GM12873 (cell line): ENCODE measurements at regions not wholly inside any gene's neighbourhood (a gene's known extent, or its start where the extent isn't known, plus 50 kb on each side); places are given as distances from the start of the nearest gene placed in this dataset.

Source experiments
- CTCF ChIP-seq: IDR thresholded peaks from 2 replicates; pipeline ENCODE4 v1.5.1; 2012; ENCODE audit warnings: low read depth, mild to moderate bottlenecking, moderate library complexity, low read length, control low read depth; ENCODE audit not compliant: insufficient read depth; ENCODE audit errors: missing control alignments

DNA sequence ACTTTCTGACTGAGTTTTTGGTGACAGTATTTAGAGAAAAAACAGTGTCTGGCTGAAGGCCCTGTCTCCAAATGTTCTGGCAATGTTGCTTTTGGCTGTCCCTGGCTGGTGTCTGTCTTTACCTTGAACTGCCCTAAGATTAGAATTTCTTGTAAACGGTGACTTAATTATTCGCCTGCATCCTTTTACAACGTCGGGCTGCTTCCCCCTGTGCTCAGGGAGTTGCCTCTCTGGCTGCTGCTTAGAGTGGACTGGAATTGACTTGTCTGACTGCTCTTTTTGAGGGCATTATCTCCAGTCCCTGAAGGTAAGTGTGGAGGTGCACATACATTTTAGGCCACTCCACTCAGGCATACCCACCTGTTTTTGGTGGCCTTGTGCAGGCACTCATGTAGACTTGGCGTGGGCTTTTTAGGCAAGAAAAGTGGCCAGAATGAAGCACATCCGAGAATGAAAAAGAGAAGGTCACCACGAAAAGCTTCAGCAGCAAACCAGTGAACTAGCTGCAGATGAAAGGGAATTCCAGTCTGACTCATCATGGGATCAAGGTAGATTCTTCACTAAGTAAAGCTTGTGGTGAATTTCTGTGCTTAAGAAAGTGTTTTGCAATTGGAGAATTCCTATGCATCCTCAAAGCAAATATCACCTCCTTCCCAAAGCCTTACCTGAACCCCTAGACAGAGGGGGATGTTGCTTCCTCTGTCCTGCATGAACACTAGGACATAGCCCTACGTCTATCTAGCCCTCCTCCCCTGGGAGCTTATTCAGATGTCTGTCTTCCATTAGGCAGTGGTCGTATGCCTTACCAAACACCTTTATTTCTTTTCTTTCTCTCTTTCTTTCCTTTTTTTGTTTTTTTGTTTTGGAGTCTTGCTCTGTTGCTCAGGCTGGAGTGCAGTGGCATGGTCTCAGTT, 230.3 kb upstream of the TRIB2 start:
- TF ChIP-seq CTCF: no peak

- TF ChIP-seq CTCF: no peak
These were observed 229.3 kb upstream of the TRIB2 start for GRCh38 chr2:12487253-12488004.

DNA sequence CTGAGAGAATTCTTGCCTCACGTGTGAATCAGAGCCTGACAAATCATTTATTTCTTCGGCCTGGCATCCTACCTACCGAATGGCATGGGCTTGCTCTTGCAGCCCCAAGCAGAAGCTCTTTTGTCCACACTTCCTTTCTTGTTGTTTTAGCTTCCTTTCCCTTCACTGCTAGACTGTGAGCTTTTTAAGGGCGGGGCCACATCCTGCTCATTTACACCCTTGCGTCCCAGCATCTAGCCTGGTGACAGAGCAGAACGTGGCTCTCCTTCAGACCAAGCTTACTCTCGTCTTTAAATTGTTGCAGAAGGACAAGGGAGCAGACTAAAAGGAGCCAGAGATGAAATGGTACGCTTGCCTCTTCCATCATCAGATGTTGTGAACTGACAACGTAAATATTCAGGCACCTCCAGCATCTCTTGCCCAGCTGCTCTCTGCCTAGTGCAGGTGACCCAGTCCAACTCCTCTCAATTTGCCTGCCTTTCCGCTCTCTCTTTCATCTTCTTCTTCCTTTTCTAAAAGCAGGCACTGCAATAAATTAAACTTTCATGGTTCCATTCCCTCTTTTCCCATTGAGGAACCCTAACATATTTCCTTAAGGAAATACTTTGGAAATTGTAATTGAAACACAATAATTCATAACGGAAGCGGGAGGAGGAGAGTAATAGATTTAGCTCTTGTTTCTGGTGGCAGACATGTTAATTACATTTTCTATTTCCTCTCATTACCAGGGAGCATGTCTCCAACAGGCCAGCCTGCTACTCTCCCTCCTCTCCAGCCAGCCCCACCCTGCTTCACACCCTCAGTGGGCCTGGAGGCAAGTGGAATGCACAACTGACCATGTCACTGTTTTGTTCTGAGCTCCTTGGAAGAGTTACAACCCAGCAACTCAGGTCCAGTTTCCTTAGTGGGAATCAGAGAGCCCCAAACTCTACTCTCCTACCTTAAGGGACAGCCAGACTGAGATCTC, 228.1 kb upstream of the TRIB2 start:
- no peak for TF ChIP-seq CTCF

DNA sequence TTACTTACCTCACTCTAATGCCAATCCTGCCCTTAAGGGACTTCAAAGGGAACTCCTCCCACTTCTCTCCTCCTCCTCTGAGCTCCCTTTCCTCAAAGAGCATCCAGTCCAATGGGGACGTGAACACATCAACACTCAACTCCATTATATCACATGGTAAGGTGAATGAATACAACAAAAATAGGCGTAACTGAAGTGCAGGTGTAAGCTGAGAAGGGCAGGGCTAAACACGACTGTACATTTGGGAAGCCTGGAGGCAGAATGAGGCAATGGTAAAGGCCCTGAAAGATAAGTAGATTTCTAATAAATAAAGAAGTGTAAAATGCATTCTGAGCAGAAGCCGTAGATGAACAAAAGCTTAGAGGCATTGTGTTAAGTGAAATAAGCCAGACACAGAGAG, 226.1 kb upstream of the TRIB2 start:
- no peak for TF ChIP-seq CTCF

- no peak for TF ChIP-seq CTCF
These were observed 223.7 kb upstream of the TRIB2 start for GRCh38 chr2:12493031-12493513.

- TF ChIP-seq CTCF: no peak
These were observed 221.4 kb upstream of the TRIB2 start for GRCh38 chr2:12495247-12495868.
